Stimulated activated CD8-positive, alpha-beta memory T cell treated with anti-CD3 and anti-CD28 coated beads, Interleukin-15, amount 100 ng/mL, for 24 hours (primary cell): ENCODE measurements at regions not wholly inside any gene's neighbourhood (a gene's known extent, or its start where the extent isn't known, plus 50 kb on each side); places are given as distances from the start of the nearest gene placed in this dataset.

Experiments used
- DNase-seq: peaks from one replicate; pipeline ENCODE4 v3.0.0-alpha.2; 2020; ENCODE audit warnings: low read depth

DNA sequence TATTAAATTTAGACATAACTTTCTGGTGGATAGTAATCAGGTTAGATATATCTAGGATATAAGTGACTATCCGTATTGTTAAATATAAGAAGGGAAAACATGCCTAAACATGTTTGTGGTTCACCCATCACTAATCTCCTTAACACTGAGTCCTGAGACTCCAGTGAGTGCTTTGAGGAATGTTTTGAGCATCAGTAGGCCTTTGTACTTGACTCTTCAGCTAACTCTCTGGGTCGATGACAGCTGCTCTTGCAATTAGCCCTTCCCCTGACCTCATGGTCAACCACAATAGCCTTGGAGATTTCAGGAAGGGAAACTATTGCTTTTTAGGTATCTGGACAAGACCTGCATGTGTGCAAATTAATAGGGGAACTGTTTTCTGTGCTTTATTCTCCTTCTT, 716.8 kb downstream of the EPHA4 start:
- no peak for DNase-seq

DNA sequence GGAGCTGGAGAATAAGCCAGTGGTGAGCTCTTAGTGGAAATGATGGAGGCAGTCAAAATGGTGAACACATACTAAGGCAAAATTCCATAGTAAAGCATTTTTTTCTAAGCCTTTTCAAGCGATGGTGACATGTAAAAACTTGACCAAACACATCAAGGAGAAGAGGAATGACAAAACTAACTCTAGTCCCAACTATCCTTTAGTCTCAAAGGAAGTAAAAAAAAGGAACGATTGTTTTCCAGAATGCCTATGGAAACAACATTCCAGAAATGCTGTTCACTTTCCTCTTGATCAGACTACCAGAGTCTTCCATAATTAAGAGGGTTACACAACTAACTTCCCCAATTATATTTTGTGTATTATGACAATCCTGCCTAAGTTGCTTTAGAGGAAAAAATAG, 715.6 kb downstream of the EPHA4 start:
- no peak for DNase-seq

DNA sequence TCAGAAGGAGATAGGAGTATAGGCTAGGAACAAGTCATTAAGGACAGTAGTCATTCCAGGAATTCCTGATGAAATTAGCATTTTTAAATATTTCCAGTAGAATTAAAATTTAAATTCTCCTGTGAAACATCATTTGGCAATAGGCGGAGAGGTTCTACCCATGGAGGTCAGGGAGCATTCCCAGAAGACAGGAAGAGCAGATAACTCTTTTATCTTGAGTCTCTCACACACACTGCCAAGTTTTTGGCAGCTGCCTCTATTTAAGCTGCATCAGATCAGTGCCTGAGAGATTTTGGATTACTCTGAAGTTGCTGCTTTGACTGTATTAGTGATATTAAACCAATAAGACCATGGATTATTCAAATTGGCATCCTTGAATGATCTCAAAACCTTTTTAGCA, 714.7 kb downstream of the EPHA4 start:
- no peak for DNase-seq

DNA sequence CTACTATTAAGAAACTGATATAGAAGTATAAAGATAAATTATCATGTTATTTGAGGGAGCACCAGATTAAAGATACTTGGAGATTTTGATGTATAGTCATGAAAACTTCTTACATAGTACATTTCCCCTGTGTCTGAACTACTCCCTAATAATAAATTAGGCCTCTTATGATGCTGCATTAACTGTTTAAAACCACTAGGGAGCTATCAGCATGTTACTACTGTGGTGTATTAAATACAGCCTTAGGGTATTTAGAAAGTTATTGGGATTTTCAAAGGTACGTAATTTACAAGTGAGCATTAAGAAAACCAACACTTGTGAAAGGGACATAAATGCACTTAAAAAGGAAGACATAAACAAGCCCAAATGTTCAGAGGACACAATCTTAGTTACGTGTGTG, 714.0 kb downstream of the EPHA4 start:
- DNase-seq = no peak

DNA sequence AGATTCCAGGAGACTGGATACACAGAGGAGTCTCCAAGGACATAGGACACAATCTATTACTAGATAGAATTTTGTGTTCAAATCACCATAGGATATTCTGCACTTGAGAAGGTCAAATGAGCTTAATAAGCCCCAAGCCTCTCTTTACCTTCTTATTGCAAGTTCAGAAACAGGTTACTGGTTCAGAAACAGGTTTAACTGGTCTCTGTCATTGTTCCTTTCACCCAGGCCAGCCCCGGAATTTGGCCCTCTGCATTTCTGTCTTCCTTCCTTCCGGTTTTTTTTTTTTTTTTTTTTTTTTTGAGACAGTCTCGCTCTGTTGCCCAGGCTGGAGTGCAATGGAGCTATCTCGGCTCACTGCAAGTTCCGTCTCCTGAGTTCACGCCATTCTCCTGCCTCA, 700.2 kb downstream of the EPHA4 start:
- no peak for DNase-seq

DNA sequence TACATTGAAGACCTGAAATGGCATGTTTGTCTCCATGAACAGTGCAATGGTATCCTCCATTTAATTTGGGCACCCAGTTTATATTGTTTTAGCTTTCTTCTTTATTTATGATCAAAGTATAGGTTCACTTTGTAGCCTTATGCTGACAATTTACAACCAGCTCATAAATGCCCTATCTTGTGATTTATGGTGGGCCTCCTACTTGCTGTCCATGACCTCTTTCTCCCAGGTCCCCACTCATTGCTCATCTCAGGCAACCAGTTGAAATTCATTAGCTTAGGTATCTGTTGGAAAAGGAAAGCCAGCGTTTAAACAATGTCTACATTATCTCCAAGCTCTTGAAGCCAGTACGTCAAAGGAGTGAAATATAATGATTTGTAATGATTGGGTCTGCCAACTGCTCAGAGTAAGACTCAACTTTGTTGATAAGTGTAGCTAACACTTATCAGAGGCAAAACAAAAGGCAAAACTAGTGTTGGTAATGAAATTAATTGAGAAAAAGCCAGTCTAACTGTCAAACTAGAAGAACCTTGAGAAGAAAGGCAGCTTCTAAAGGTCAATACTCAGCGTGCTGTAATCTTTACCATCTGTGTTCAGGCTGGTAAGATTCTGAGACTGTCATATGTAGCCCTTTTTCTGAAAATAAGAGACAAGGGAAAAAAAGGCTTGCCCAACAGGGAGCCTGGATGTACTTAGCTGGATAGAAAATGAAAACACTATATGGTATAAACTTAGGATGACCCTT, 695.9 kb downstream of the EPHA4 start:
- no peak for DNase-seq

DNA sequence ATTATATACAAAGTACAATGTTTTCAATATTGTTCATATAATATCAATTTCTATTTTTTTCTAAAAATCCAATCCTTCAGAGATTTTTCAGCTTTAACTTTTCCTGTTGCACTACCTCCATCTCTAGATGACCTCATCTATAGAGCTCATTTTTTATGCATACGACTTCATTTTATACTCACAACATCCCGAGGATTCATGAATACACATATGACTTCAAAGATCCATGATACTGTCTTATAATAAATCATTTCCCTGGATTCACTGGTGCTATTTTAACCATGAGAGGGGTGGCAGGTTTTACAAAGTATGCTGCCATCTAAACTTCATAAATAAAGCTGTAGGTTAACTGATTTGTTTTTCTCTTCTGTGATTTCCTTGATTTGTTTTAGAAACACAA, 694.6 kb downstream of the EPHA4 start:
- DNase-seq = no peak

DNA sequence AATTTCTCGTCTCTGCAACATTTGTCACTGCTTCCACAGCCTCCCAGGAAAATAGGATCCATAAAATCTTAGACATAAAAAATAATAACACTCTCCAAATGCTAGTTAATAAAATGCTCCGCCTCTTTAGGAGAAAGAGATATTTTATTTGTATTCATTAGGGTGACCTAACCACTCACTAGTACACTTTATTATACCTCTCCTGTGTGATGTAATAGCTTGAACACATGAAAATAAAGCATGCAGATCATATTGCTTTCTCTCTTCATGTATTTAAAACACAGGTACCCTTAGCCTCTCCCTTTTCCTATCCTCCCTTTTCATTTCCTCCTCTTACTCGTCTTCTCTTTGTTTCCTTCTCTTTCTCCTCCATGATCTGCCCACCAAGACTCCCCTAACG, 694.2 kb downstream of the EPHA4 start:
- DNase-seq = no peak

DNA sequence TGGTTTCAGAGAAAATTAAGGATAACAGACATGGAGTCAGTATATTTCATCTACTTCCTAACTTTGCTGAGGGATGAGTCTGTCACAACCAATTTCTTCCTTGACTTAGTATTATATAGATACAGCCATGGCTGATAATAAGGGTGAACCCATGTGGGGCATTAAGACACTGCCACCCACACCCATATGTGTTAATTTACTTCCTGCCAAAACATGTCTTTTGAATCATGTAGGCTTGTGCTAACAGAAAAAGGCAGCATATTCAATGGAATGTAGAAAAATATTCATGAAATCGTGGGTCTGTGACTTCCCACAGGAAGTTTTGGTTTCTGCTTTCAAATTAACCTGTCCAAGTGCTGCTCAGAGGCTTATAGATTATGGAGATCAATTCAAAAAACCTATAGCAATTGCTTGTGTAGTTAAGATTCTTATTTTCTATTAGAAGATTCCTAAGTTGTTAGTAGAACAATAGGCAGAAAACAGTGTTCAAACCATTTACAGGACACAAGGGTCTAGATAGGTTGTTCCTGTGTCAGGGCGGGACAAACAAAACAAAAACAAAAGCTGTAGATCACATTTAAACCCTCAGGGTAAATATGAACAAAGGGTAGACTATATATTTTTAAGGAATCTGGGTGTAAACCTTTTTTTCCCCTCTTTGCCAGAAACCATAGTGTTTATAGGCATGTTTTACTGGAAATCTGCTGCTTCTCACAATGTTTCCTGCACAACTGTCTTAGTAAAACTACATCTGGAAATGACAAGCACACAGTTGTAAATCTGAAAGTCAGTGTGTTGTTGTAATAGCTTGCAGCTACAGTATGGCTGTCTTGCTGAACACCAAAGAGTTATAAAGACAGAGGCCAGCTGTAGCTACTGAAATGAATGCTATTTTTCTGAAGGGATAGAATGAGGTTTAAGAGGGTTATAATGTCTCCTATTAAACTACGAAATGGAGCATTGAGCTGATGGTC, 691.2 kb downstream of the EPHA4 start:
- DNase-seq = no peak

DNA sequence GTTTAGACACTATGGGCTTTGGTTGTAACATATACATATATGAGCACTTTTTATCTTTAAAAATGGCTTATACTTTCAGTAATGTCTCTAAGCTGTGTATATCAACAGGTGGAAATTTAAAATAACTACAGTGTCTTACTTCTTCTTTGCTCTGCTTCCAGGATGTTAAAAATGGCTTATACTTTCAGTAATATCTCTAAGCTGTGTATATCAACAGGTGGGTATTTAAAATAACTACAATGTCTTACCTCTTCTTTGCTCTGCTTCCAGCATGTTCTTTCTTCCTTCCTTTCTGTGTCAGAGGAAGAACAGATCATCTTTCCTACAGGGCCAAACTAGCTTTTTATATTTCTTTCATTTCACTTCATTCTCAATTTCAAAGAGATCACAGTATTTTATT, 689.6 kb downstream of the EPHA4 start:
- no peak for DNase-seq

DNA sequence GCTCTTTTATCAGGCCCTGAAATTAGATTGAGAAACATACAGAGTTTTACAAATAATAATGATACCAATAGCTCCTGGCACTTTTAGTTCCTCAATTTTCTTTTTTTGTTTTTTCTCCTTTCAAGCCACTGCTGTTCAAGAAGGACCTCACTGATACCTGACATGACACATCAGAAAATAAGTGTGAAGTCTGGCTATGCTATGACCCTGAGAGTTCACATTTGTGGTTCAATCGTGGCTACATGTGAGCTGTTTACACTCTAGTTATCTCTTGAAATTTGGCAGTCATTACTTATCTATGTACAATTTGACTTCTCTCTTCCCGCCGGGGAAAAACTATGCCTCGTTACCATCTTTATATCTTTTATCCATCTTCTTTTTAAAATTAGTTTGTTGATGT, 686.5 kb downstream of the EPHA4 start:
- DNase-seq = no peak

DNA sequence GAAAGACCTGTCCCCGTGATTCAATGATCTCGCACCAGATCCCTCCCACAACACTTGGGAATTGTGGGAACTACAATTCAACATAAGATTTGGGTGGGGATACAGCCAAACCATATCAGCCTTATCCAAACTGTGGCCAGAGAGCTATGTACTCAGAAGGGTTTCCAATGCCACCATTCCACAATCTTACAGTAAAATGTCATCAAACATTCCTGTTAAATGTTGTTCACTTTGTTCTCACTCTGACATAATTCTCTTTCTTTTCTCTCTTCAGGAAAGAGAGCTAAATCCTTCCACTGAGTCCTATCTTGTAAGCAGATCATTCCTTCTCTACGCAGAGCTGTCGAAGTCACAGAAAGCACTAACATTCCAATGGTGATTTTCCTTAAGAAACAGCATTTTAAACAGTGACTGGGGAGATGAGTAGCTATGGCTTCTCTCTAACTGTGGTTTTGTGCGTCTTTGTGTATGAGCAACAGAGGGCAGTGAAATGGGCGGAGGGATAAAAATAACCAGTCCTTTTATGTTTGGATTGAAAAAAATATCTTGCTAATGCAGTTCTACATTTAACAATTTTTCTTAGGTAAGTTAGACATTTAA, 684.7 kb downstream of the EPHA4 start:
- no peak for DNase-seq

DNA sequence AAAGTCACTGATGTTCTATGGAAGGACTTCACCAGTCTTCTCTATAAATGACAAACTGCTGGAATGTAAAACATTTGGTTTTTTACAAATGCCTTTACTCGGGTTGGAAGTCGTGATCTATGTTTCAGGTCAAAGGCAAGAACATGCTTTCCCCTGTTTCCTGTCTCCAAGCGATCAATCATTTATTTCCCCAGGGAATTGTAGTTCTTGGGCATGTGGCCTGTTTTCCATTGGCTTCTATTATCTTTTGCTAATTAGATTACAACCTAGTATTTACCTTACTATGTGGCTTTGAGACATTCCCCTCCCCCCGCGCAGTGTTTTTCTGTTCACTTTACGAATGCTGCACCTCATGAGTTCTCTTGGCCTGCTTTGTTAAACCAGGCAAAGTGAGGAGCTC, 684.2 kb downstream of the EPHA4 start:
- no peak for DNase-seq

DNA sequence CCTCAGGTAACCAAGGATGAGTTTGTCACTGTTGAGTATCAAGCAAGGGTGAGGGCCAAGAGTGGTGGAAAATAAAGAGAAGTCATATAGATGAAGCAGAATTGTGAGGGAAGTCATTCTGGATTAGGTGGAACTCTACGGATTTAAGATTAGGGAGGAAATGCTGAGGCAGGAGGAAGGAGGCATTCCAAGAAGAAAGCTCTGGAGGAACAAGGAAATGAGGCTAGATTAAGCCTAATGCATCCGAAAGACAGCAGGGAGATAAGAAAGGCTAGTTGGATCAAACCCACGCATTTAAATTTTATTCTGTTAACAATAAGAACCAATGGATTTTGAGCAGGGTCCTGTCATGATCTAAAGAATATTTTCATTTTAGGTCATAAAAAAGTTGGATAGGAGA, 681.2 kb downstream of the EPHA4 start:
- DNase-seq = no peak

DNA sequence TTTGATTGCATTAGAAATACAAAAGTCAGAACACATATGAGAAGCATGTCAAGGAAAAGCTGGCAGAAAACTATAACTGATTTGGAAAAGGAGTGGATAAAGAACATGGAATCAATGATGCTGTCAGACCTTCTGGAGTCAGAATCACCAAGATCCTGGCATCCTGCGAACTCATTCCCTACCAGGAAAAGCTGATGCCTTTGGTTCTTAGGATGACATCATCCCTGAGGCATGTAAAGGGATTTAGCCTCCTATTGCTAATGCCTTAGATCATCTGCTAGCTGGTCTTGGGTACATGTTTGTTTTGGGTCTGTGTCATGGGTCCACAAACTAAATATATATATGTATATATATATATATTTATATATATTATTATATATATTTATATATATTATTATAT, 680.7 kb downstream of the EPHA4 start:
- DNase-seq = no peak

DNA sequence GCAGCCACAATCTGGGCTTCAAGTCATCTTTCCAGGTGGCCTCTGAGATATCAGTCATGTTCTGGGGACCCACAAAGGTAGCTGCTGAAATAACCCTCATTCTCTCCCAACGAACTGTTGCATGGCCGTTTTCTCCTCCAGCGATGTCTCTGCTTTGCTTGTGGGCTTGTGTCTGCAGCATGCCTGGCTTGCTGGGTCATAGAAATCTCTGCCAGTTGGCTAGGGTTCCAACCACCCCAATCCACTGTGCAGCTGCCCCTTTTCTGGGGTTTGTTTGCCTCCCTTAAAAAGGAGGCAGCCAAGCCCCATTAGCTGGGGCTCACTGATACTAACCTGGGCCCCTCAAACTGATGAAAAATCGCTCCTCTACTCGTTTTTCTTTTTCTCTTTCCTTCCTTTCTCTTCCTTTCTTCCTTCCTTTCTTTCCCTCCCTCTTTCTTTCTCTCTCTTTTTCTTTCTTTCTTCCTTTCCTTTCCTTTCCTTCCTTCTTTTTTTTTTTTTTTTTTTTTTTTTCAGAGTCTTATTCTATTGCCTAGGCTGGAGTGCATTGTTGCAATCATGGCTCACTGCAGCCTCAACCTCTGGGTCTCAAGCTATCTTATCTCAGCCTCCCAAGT, 680.0 kb downstream of the EPHA4 start:
- DNase-seq = no peak

DNA sequence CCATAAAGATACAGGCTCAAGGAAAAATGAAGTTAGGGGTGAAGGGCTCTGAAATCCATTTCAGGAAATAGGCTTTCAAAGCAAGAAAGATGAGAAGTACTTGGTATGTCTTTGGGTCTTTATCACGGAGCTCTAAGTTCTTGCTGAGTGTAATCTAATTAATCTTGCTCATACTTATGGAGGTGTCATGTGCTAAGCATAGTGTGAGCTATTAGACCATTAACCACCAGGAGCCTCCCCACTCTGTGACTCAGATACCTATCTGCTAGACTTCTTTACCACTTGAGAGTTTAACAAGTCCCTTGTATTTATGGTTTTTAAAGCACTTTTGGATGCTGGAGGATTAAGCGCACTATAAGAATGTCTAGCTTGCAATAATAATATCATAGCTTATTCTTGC, 678.7 kb downstream of the EPHA4 start:
- DNase-seq = no peak

DNA sequence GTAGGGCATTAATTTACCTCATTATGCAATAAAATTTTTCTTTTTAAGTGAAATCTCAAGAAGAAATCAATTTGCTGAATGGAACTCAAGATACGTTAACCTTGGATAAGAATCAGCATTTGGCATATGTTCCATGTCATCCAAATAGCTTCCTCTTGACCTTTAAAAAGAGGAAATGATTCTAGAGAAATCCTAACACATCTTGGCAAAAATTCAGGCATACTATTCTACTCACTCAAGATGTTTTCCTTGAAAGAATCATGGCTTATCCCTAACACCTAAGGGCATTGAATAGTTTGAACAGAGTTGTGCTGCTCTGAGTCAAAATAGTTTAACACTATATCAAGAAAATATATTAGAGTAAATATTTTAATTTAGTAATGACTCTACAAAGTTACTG, 678.0 kb downstream of the EPHA4 start:
- DNase-seq = no peak

DNA sequence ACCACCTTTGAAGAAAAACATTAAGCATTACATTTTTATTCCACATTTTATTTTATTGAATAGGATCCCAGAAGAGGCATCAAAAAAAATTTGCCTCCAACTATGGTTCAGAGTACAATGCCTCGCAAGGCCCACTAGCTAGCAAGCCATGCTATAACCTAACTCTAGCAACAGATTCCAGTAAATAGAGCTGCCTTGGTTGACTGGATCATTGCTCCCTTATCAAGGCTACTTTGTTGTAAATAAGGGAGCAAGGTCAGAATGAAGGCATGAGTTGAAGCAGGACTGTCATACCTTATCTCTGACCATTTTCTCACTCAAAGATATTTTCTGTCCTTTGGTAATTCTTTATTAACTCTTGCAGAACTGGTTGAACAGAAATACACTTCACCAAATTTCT, 672.6 kb downstream of the EPHA4 start:
- DNase-seq = no peak

DNA sequence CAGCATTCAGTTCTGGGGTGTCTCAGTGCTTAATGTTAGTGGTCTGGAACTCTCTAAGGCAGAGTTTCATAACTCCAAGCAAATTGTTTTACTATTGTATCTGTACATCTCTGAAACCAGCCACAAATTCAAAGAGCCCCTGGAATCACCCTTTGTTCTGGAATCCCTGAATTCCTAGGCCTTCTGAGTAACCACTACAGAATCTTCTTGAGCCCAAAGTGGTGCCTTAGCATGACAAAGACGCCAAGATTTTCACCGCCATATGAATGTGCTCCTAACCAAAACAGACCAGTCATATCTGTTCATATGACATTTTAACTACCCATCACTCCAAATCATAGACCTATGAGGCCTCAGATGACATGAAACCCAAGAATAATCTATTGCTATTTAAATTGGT, 668.1 kb downstream of the EPHA4 start:
- DNase-seq = no peak

DNA sequence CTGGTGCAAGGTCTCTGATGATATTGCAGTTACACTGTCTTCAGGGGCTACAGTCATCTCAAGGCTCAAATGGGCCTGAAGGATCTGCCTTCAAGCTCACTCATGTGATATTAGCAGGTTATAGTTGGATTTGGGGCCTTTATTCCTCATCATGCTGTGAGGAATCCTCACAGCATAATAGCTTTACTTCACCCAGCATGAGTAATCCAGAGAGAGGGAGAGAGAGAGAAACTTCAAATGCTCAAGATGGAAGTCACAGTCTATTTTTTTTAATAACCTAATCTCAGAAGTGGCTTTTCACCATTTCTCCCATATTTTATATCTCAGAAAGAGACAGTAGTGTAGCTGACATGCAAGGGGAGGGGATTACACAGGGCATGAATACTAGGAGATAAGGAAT, 658.7 kb downstream of the EPHA4 start:
- no peak for DNase-seq

DNA sequence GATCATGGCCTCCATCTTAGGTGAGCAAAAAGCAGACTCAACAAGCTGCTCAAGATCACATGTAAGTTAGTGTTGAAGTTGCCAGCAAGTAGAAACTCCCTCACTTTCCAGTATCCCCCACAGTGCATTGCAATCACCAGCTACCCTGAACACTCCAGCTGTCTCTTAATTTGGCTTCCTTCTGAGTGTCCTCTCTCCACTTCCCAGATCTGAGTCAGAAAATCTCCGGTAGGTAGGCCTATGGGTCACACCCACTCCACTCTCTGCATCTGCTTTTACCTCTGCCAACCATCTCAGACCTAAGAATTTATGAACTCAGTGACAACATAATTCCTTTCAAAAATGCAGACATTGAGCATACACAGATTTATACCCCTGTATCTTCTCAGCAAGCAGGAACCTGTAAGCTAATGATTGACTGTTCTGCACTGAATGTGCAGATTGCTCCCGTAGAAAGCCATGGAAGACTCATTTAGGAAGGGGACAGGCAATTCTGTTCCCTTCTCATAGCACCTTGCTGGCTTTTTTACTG, 656.9 kb downstream of the EPHA4 start:
- DNase-seq = no peak
